ENCODE measurements at regions not wholly inside any gene's neighbourhood (a gene's known extent, or its start where the extent isn't known, plus 50 kb on each side); places are given as distances from the start of the nearest gene placed in this dataset.

- peak overlapping the region; percentile 93 for H2AFZ ChIP-seq (ENCODE audit: low read length)
- peaks cover 20% of the 10 kb centered on the region for H3K4me1 ChIP-seq (ENCODE audit: insufficient read depth, low read length)
- no peaks in the 10 kb centered on the region for H3K79me2 ChIP-seq (ENCODE audit: insufficient read depth, low read length)
- H3K4me2 ChIP-seq (ENCODE audit: low read depth, low read length), result peak overlapping the region; percentile 85
- 0 out of 2 replicates have a peak overlapping the region, but pooled peaks have one; percentile 61 for H3K9ac ChIP-seq (ENCODE audit: insufficient read depth, low read depth, low read length)
- H3K9me3 ChIP-seq (ENCODE audit: low read length), result no peaks in the 10 kb centered on the region
- H4K20me1 ChIP-seq (ENCODE audit: insufficient read depth, low read length), result no peaks in the 10 kb centered on the region
- DNase-seq (ENCODE audit: low spot score) (peak; percentile 64), ATAC-seq (peak; percentile 90), FAIRE-seq (peak; percentile 85)
- no peak overlapping the region for H3K27ac ChIP-seq (ENCODE audit: extremely low read length, insufficient read depth, low read length)
- no peaks in the 10 kb centered on the region for H3K36me3 ChIP-seq (replicated peaks in 1 of 2; ENCODE audit: control insufficient read depth in 1 of 2, insufficient read depth in 2 of 2, low read length in 2 of 2)
- WGBS (ENCODE audit: low lambda C conversion rate), result 0% methylated on average over 4 of the region's 4 CpGs
- intact Hi-C loops (cut with micrococcal nuclease; ENCODE audit: unreplicated experiment) (loop anchor here (1.0 to 10.0 kb wide), 5 partner anchors 64 to 1351 kb away; no protein-coding TSS in a partner anchor), in situ Hi-C loops (cut with HindIII; ENCODE audit: extremely low pct_ligation_motif_present, low pct_unique_long_range_greater_than_20kb) (loop anchor here (10.0 kb wide), 1 partner anchor 371 kb away; the partner anchor contains the start of gene OPN5)
- POLR2A ChIA-PET, result interaction anchor here (1.7 kb wide), 1 partner anchor 64 kb away, joined by 8 read pairs; the partner anchor contains the start of gene CD2AP
- BruUV-seq (replicated peaks), result no TSS peak
- no peaks in the 10 kb centered on the region for H3K27me3 ChIP-seq (ENCODE audit: control insufficient read depth in 1 of 2, insufficient read depth in 2 of 2, low read length in 2 of 2)
- H3K4me3 ChIP-seq (replicated peaks in 1 of 3; ENCODE audit: insufficient read depth in 1 of 3, low read depth in 2 of 3, low read length in 3 of 3), result peak overlapping the region; percentile 52 to 62 (median 57); a peak in 5 of 6 replicates
- CTCF ChIA-PET (ENCODE audit: low intra/inter-chr PET ratio, low total read pairs), result interaction anchor here (2.0 to 2.1 kb wide), 2 partner anchors 320 to 367 kb away, joined by 9 to 17 read pairs; partner anchors contain the start of gene OPN5
- 0 out of 2 replicates have a peak, but pooled peaks have one; percentile 45 for TF ChIP-seq SP140L (CRISPR knock-in tag; IDR thresholded peaks at IDR 0.05; ENCODE audit: borderline replicate concordance)
- 0 out of 2 replicates have a peak, but pooled peaks have one; percentile 30 for TF ChIP-seq ZNF678 (CRISPR knock-in tag; IDR thresholded peaks at IDR 0.05)
- TF ChIP-seq ZBTB43 (CRISPR knock-in tag; conservative IDR thresholded peaks at IDR 0.05), result no peak
- no peak for TF ChIP-seq NR2F1 (CRISPR knock-in tag; IDR thresholded peaks at IDR 0.05)
- no peak for TF ChIP-seq CBX1 (IDR thresholded peaks at IDR 0.05; ENCODE audit: low read depth)
- TF ChIP-seq SNAI1 (CRISPR knock-in tag; IDR thresholded peaks at IDR 0.05; ENCODE audit: borderline replicate concordance), result no peak
- TF ChIP-seq BCLAF1 (IDR thresholded peaks at IDR 0.05), result no peak
- no peak for TF ChIP-seq ZNF772 (CRISPR knock-in tag; IDR thresholded peaks at IDR 0.05)
- no peak for TF ChIP-seq RBAK (CRISPR knock-in tag; IDR thresholded peaks at IDR 0.05)
- no peak for TF ChIP-seq CHCHD3 (CRISPR knock-in tag; IDR thresholded peaks at IDR 0.05)
- TF ChIP-seq ZNF205 (CRISPR knock-in tag; IDR thresholded peaks at IDR 0.05), result no peak
- no peak for TF ChIP-seq ZNF562 (CRISPR knock-in tag; IDR thresholded peaks at IDR 0.05; ENCODE audit: borderline replicate concordance)
- TF ChIP-seq GTF2F1 (IDR thresholded peaks at IDR 0.05; ENCODE audit: low read length), result no peak
- no peak for TF ChIP-seq ZNF569 (CRISPR knock-in tag; IDR thresholded peaks at IDR 0.05; ENCODE audit: borderline replicate concordance)
- TF ChIP-seq ZBTB7B (CRISPR knock-in tag; IDR thresholded peaks at IDR 0.05), result no peak
- TF ChIP-seq TCF12 (IDR thresholded peaks at IDR 0.05), result no peak
- no peak for TF ChIP-seq TCF12 (CRISPR knock-in tag; IDR thresholded peaks at IDR 0.05)
- 0 out of 2 replicates have a peak, but pooled peaks have one; percentile 10 for TF ChIP-seq ZNF335 (CRISPR knock-in tag; IDR thresholded peaks at IDR 0.05)
- TF ChIP-seq ZBTB42 (CRISPR knock-in tag; IDR thresholded peaks at IDR 0.05), result no peak
- TF ChIP-seq ZNF891 (CRISPR knock-in tag; IDR thresholded peaks at IDR 0.05), result no peak
- TF ChIP-seq MYPOP (CRISPR knock-in tag; IDR thresholded peaks at IDR 0.05), result no peak
Observed at GRCh38 chr6:47413752-47414422, 63.7 kb upstream of the CD2AP start.

All from HepG2 (cell line).